ENCODE measurements at regions not wholly inside any gene's neighbourhood (a gene's known extent, or its start where the extent isn't known, plus 50 kb on each side); places are given as distances from the start of the nearest gene placed in this dataset.
"Not testable (repeated sequence)": the region's sequence is repeated elsewhere in the genome, so short reads cannot be mapped to it uniquely, and the experiment has no call there.

DNA sequence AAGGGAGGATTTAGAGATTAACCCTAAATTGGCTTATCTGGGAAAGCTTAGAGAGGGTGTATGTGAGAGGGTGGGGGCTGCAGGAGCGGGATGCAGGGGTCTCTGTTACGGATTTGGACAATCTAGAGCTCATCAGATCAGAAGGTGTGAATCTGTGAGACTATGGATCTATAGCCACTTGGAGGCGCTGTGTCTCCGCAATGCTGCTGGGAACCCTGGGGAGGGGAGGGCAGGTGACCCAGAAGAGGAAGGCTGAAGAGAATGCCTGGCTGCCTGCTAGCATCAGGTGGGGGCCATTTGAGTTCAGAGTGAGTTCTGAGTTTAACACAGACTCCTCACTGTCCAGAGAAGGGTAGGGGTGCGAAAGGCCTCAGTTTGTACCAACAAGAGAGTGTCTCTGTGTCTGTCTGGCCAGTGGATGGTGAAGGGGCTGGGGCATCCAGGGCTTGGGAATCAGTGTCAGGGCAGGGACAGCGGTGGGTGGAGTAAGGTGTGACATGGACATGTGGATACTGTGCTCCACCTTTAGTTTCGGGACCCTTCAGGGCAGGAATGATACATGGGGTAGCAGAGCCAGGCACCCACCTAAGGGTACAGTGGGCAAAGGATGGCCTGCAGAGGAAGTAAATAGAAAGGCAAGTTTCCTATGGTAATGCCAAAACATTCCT lies 187.3 kb upstream of the PRSS58 start:
- no peak for DNase-seq (ENCODE audit: low read depth in 2 of 2, low spot score in 1 of 2)

DNA sequence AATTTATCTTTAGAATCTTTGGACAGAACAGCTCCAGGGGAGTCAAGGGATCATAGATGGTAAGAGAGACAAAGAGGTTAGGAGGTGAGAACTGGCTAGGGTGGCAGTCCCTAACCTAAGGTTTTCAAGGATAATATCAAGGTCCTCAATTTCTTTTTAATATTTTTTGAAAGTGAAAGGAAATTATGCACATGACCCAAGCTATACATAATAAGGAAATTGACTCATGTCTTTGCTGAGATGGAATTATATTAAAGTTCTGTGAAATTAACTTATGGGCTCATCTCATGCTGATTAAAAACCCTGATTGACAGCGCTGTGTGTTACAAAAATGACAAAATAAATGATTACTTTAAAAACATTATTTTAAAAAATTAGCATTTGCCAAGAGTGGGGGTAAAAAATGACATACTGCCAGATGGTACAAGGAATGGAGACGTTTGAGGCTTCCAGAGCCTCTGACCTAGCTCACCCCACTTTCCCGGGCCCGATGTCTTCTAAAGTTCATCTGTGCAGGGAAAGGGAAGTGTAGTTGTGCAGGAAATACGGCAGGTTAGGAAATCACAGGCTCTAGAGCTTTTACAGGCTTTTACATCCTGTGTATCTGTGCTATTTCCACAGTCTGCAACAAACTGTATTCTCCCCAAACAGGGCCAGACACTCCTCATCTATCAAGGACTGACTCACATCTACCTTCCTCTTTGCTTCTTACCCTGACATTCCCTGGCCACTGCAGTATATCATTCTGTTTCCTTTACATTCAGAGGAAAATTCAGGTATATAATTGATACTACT lies 185.6 kb upstream of the PRSS58 start:
- no peak for DNase-seq (ENCODE audit: low read depth in 2 of 2, low spot score in 1 of 2)

DNA sequence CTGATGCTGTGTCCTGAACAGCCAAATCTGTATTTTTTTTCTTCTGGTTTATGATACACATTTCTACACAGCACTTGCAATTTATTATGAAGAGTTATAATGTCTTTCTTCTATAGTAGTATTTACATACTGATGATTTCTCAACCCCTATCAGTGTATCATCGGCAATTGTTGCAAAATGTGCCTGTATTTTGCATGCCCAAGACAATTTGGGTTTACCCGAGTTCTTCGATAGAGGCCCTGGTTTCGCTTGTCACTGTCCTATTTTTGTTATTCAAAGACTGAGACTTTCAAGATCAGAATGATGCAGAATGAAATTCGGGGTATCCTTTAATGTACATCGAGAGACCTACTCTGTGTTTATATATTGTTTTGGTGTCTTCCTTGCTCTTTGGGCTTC lies 184.5 kb upstream of the PRSS58 start:
- no peak for DNase-seq (ENCODE audit: low read depth in 2 of 2, low spot score in 1 of 2)

GRCh38 chr7:142440906-142441411 lies 183.1 kb upstream of the PRSS58 start:
- no peak for DNase-seq (ENCODE audit: low read depth in 2 of 2, low spot score in 1 of 2)

GRCh38 chr7:142440219-142440905 lies 182.5 kb upstream of the PRSS58 start:
- no peak for DNase-seq (ENCODE audit: low read depth in 2 of 2, low spot score in 1 of 2)

- no peak for DNase-seq (ENCODE audit: low read depth in 2 of 2, low spot score in 1 of 2)
These were observed 181.9 kb upstream of the PRSS58 start for GRCh38 chr7:142439739-142440138.

DNA sequence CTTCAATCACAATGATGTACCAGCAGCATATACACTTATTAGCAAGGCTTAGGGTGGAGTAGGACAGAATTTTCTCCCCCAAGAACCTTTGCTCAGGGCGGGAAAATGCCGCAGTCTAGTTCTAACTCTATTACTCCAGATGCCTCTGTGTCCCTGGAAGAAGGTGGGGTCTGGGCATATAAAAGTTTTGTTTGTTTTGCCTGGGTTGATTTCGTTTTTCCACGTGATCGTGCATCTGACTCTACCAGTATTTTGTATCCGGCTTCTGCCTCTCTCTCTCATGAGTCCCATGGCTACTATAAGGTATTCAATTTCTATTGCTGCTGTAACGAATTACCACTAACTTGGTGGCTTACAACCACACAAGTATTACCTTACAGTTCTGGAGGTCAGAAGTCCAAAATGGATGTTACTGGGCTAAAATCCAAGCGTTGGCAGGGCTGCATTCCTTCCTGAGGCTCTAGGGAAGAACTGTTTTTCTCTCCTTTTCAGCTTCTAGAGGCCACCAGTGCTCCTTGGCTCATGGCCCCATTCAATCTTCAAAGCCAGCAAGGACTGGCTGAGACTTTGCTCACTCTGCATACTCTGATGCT lies 181.2 kb upstream of the PRSS58 start:
- DNase-seq (ENCODE audit: low read depth in 2 of 2, low spot score in 1 of 2): no peak

- no peak for DNase-seq (ENCODE audit: low read depth in 2 of 2, low spot score in 1 of 2)
These were observed 180.5 kb upstream of the PRSS58 start for GRCh38 chr7:142438235-142438922.

GRCh38 chr7:142437741-142438140 lies 179.9 kb upstream of the PRSS58 start:
- DNase-seq (ENCODE audit: low read depth in 2 of 2, low spot score in 1 of 2): no peak

DNA sequence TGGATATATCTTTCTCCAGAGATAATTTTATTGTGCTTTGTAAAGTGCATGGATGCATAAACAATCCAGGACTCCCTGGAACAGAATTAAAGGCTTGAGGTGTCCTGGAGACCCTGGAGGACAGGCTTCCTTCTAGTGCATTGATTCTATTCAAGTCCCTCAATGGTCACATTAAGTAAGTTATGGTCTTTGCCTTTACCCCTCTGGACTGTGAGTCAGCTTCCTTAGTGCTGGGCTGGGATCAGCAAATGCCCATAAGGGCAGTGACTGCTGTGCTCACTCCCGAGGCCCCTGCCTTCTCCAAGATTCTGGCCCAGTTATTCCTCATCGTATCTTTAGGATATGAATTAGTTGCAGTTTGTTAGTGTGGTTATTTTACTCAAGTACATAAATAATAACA lies 178.7 kb upstream of the PRSS58 start:
- DNase-seq (ENCODE audit: low read depth in 2 of 2, low spot score in 1 of 2): no peak

DNA sequence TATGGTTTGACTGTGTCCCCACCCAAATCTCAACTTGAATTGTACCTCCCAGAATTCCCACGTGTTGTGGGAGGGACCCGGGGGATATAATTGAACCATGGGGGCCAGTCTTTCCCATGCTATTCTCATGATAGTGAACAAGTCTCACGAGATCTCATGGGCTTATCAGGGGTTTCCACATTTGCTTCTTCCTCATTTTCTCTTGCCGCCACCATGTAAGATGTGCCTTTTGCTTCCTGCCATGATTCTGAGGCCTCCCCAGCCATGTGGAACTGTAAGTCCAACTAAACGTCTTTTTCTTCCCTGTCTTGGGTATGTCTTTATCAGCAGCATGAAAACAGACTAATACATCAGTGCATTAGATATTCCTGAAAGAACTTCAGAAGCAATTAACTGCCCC lies 177.7 kb upstream of the PRSS58 start:
- DNase-seq (ENCODE audit: low read depth in 2 of 2, low spot score in 1 of 2): not testable (repeated sequence)

DNA sequence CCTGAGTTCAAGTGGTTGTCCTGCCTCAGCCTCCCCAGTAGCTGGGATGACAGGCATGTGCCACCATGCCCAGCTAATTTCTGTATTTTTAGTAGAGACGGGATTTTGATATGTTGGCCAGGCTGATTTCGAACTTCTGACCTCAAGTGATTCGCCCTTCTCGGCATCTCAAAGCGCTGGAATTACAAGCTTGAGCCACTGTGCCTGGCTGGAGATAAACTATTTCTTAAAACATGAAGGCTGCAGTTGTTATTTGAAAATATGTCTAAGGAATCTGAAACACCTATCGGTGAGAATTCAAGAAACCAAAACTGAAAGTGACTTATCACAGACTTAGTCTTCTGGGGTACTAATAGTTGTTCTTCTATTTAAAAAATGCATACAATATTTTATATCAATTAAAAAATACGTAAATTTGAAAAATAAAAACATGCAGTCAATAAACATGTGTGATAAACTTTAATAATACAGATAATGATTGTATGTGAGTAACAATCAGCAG lies 176.9 kb upstream of the PRSS58 start:
- no peak for DNase-seq (ENCODE audit: low read depth in 2 of 2, low spot score in 1 of 2)

GRCh38 chr7:142434133-142434532 lies 176.3 kb upstream of the PRSS58 start:
- DNase-seq (ENCODE audit: low read depth in 2 of 2, low spot score in 1 of 2): not testable (repeated sequence)

GRCh38 chr7:142432377-142432776 lies 174.5 kb upstream of the PRSS58 start:
- DNase-seq (ENCODE audit: low read depth in 2 of 2, low spot score in 1 of 2): no peak

GRCh38 chr7:142431491-142431890 lies 173.6 kb upstream of the PRSS58 start:
- no peak for DNase-seq (ENCODE audit: low read depth in 2 of 2, low spot score in 1 of 2)

- DNase-seq (ENCODE audit: low read depth in 2 of 2, low spot score in 1 of 2): no peak
These were observed 170.2 kb upstream of the PRSS58 start for GRCh38 chr7:142428094-142428493.

GRCh38 chr7:142425281-142425680 lies 167.4 kb upstream of the PRSS58 start:
- no peak for DNase-seq (ENCODE audit: low read depth in 2 of 2, low spot score in 1 of 2)

DNA sequence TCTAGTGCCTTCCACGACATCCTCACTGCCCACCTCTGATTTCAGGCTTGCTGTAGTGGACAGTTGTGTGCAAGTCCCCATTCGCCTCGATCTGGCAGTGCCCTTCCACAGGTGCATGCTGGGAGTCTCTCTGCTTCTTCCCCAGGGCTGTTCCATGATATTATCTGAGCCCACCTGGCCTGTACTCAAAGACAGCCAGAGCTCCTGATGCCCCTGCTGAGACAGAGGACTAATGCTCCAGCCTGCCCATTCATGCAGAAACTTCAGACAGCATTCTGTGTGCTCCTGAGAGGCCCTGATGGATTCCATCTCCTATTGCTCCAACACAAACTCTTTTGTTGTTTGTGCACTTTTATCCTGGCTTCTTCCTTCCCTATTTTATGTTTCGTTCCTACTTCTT lies 164.8 kb upstream of the PRSS58 start:
- no peak for DNase-seq (ENCODE audit: low read depth in 2 of 2, low spot score in 1 of 2)

- no peak for DNase-seq (ENCODE audit: low read depth in 2 of 2, low spot score in 1 of 2)
These were observed 162.9 kb upstream of the PRSS58 start for GRCh38 chr7:142420554-142421362.

GRCh38 chr7:142418326-142418725 lies 160.5 kb upstream of the PRSS58 start:
- no peak for DNase-seq (ENCODE audit: low read depth in 2 of 2, low spot score in 1 of 2)
